Esophagus muscularis mucosa (tissue), 4 donors: ENCODE measurements at regions not wholly inside any gene's neighbourhood (a gene's known extent, or its start where the extent isn't known, plus 50 kb on each side); places are given as distances from the start of the nearest gene placed in this dataset.

Source experiments
- DNase-seq: peaks from one replicate; pipeline ENCODE4 v3.0.0-alpha.2; 2017; ENCODE audit errors: extremely low spot score
- H3K27ac ChIP-seq, 4 donors: fragments of 200-600 bp; sonication (generic); replicated peaks in 1 of 4; 1 replicate in 3 of 4; 2 replicates in 1 of 4; pipeline ENCODE4 v1.5.1; 2016 to 2019; ENCODE audit warnings: mild to moderate bottlenecking in 1 of 4
- H3K27me3 ChIP-seq, 4 donors: fragments of 200-600 bp; sonication (generic); one replicate each; pipeline versions ENCODE4 v1.5.1 to v1.6.0; 2016 to 2019
- H3K36me3 ChIP-seq, 4 donors: fragments of 200-600 bp; sonication (generic); one replicate each; pipeline ENCODE4 v1.5.1; 2016 to 2019
- H3K4me1 ChIP-seq, 4 donors: fragments of 200-600 bp; sonication (generic); one replicate each; pipeline ENCODE4 v1.5.1; 2016 to 2019
- H3K4me3 ChIP-seq, 4 donors: fragments of 200-600 bp; sonication (generic); 1 replicate in 2 of 4; 2 replicates in 2 of 4; pipeline ENCODE4 v1.5.1; 2016 to 2019; ENCODE audit warnings: mild to moderate bottlenecking in 4 of 4, moderate library complexity in 1 of 4
- H3K9me3 ChIP-seq, 4 donors: fragments of 200-600 bp; sonication (generic); 1 replicate in 3 of 4; 2 replicates in 1 of 4; pipeline ENCODE4 v1.5.1; 2016 to 2019
- EP300 ChIP-seq: sonication (generic); formaldehyde crosslinking; IDR thresholded peaks from one replicate; pipeline ENCODE4 v1.6.1; 2017; ENCODE audit warnings: antibody characterized with exemption
- POLR2A ChIP-seq: fragments of 450-650 bp; IDR thresholded peaks from one replicate; pipeline ENCODE4 v1.6.1; 2017; ENCODE audit warnings: antibody characterized with exemption, moderate library complexity, mild to moderate bottlenecking, low read depth
- POLR2AphosphoS5 ChIP-seq, 2 donors: sonication (generic); formaldehyde crosslinking; IDR thresholded peaks; one replicate each; pipeline ENCODE4 v1.6.1; 2017; ENCODE audit warnings: antibody characterized with exemption in 2 of 2
- WGBS: methylation state at CpG from one replicate; pipeline ENCODE4 v1.1.5; 2018; 5-methylcytosine and 5-hydroxymethylcytosine counted together
- intact Hi-C: fragments of 100-400 bp; cut with DNase I; formaldehyde crosslinking; loops from one replicate; pipeline ENCODE4 v1.15.1; 2023
- TF ChIP-seq, protein P1 (sequence below), 3 experiments: fragments of 200-600 bp in 2 of 3; fragments of 450-650 bp in 1 of 3; sonication (generic) in 2 of 3; IDR thresholded peaks; one replicate each; pipeline ENCODE4 v1.5.1; 2017 to 2019; ENCODE audit warnings: antibody characterized with exemption in 3 of 3, mild to moderate bottlenecking in 2 of 3, moderate library complexity in 1 of 3

DNA sequence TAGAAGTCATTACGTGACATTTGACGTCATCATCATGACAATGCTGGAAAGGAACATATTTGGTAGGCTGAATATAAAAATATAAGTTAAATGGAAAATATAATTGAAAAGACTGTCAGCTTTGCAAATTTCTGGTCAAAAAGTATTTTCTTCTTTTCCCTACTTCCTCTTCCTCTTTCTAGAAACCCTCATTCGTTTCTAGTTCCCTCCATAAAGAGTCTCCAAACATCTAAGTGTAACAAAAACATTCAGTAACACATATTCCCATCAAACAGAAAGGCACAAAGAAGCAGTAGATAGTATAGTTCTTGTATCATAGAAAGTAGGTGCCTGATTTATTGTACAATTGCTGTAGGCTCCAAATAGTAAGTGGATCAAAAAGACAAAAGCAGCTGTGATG is 150.8 kb upstream of the FAM83B start:
- Histone ChIP-seq H3K36me3 (no peaks in the 10 kb centered on the region), H3K9me3 (no peaks in the 10 kb centered on the region), H3K27ac (no peak overlapping the region), H3K4me1 (no peaks in the 10 kb centered on the region), H3K27me3 (no peaks in the 10 kb centered on the region), H3K4me3 (no peak overlapping the region)
- intact Hi-C loops = no loop called here
- TF ChIP-seq POLR2AphosphoS5 (IDR thresholded peaks at IDR 0.05) (no peak), POLR2A (no peak)
- WGBS = 73% methylated on average over 3 of the region's 3 CpGs
- no peak for DNase-seq

DNA sequence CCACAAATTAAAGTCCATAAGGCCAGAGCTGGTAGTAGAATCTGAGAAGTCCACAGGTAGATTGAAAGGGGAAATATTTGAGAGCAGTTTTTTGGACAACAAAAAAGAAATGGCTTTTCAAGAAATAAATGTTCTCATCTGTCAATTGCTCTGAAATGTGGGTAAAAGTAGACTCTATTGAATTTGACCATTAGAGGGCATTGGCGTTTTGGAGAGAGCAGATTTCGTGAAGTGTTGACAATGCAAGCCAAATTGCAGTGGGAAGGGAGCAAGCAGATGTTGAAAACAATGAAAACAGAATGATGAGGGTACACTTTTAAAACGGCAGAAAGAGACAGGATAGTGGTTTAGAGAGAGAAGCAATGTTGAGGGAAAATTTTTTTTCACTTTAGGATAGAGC is 149.1 kb upstream of the FAM83B start:
- H3K4me3 ChIP-seq = no peak overlapping the region
- H3K9me3 ChIP-seq = no peaks in the 10 kb centered on the region
- no peaks in the 10 kb centered on the region for H3K36me3 ChIP-seq
- WGBS = 46% methylated on average over 3 of the region's 3 CpGs
- no peaks in the 10 kb centered on the region for H3K4me1 ChIP-seq
- H3K27me3 ChIP-seq = no peaks in the 10 kb centered on the region
- H3K27ac ChIP-seq = no peak overlapping the region
- intact Hi-C loops = no loop called here
- TF ChIP-seq EP300 (no peak), POLR2A (no peak)
- TF ChIP-seq, protein P1, sequence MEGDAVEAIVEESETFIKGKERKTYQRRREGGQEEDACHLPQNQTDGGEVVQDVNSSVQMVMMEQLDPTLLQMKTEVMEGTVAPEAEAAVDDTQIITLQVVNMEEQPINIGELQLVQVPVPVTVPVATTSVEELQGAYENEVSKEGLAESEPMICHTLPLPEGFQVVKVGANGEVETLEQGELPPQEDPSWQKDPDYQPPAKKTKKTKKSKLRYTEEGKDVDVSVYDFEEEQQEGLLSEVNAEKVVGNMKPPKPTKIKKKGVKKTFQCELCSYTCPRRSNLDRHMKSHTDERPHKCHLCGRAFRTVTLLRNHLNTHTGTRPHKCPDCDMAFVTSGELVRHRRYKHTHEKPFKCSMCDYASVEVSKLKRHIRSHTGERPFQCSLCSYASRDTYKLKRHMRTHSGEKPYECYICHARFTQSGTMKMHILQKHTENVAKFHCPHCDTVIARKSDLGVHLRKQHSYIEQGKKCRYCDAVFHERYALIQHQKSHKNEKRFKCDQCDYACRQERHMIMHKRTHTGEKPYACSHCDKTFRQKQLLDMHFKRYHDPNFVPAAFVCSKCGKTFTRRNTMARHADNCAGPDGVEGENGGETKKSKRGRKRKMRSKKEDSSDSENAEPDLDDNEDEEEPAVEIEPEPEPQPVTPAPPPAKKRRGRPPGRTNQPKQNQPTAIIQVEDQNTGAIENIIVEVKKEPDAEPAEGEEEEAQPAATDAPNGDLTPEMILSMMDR (IDR thresholded peaks at IDR 0.05) = no peak
- no peak for DNase-seq

DNA sequence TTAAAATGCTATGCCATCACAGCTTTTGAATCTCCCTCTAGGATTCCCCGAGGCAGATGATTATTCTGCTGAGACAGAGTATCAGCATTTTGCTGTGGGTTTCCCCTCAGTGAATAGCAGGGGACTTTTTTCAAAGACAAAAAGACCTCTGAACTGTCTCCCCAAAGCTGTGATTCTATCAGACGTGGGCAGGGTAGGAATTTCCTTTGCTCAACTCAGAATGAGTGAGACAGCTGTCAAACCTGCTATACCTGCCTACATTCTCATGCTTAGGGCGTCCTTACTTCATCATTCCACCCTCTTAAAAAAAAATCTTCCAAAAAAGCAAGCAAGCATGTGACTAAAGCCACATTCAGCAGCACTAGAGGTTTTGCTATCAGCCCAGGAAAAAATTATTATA is 147.6 kb upstream of the FAM83B start:
- 60% methylated on average over 3 of the region's 3 CpGs for WGBS
- no peak overlapping the region for H3K4me3 ChIP-seq
- TF ChIP-seq POLR2AphosphoS5 (IDR thresholded peaks at IDR 0.05) = no peak
- DNase-seq = no peak
- H3K36me3 ChIP-seq = no peaks in the 10 kb centered on the region
- no peaks in the 10 kb centered on the region for H3K9me3 ChIP-seq
- no peaks in the 10 kb centered on the region for H3K27me3 ChIP-seq
- H3K4me1 ChIP-seq = no peaks in the 10 kb centered on the region
- no peak overlapping the region for H3K27ac ChIP-seq
- intact Hi-C loops = no loop called here

DNA sequence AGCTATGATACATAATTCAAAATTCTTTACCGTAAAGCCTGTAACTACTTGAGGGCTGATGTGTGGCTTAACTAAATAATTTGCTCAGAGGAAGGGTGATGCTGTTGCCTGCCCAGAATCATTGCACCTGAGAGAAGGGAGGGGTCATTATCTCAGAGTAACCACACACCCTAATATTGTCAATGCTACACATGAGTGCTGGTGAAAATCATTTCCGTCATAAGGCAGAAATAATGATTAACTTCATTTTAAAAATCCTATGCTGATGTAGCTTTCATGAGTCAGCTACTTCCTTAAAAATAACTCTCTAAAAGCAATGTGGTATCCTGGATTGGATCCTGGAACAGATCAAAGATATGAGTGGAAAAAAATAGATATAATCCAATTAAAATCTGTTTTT is 146.4 kb upstream of the FAM83B start:
- no peaks in the 10 kb centered on the region for H3K27me3 ChIP-seq
- 79% methylated on average over 2 of the region's 2 CpGs for WGBS

DNA sequence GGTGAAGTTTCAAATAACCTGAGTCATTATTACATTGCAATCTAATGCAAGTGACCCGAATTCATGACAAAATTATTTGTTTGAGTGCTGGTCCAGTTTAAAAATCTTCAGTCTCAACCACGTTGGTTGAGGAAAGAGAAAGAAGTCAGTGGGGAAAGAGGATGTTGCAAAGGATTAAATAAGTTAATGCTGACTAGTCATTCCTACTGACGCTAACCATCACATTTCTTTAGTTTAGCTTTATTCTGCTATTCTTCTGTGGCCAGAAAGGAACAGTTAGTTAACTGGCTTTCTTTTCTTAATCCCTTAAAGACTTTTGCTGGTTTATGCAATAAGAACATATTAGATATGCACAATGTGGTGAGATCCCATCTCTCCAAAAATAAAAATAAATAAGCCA is 143.8 kb upstream of the FAM83B start:
- no peaks in the 10 kb centered on the region for H3K36me3 ChIP-seq
- no peaks in the 10 kb centered on the region for H3K9me3 ChIP-seq
- no peak for TF ChIP-seq POLR2AphosphoS5 (IDR thresholded peaks at IDR 0.05)
- TF ChIP-seq POLR2A = no peak
- TF ChIP-seq, protein P1 (IDR thresholded peaks at IDR 0.05) = no peak
- no peak for TF ChIP-seq EP300
- no peak for DNase-seq
- no peaks in the 10 kb centered on the region for H3K27me3 ChIP-seq
- WGBS = 72% methylated on average over 3 of the region's 3 CpGs
- no peak overlapping the region for H3K27ac ChIP-seq
- no peaks in the 10 kb centered on the region for H3K4me1 ChIP-seq
- no peak overlapping the region for H3K4me3 ChIP-seq
- intact Hi-C loops = no loop called here

More for the DNA sequence above, 146.4 kb upstream of the FAM83B start:
- Histone ChIP-seq H3K4me3 (no peak overlapping the region), H3K4me1 (no peaks in the 10 kb centered on the region), H3K9me3 (no peaks in the 10 kb centered on the region), H3K27ac (no peak overlapping the region), H3K36me3 (no peaks in the 10 kb centered on the region)
- intact Hi-C loops = no loop called here
- no peak for TF ChIP-seq POLR2A
- no peak for TF ChIP-seq EP300
- no peak for TF ChIP-seq POLR2AphosphoS5 (IDR thresholded peaks at IDR 0.05)
- TF ChIP-seq, protein P1 (IDR thresholded peaks at IDR 0.05) = no peak
- no peak for DNase-seq

DNA sequence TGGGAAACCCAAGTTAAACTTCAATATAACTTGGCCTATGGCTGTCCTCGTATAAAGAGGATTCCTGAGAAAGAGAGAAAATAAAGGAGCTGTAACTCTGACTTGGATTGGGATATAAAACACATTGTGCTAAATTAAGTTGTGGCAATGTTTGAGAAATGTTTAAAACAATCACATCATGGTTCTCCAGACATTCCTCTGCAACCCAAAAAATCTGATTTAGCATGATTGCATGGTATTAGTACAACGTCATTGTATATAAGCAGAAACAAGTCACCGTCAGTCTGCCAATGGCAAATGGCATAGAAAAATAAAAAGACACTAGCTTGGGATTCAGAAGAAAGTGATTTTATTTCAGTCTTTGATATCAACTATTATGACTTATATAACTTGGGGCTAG is 140.2 kb upstream of the FAM83B start:
- Histone ChIP-seq H3K27me3 (no peaks in the 10 kb centered on the region), H3K36me3 (no peaks in the 10 kb centered on the region), H3K4me1 (peaks cover 0 to 2% (median 0%) of the 10 kb centered on the region in 4 donors), H3K4me3 (no peak overlapping the region), H3K27ac (no peak overlapping the region), H3K9me3 (no peaks in the 10 kb centered on the region)
- intact Hi-C loops = no loop called here
- DNase-seq = no peak
- 77% methylated on average over 3 of the region's 3 CpGs for WGBS
- TF ChIP-seq POLR2AphosphoS5 (IDR thresholded peaks at IDR 0.05) = no peak
- no peak for TF ChIP-seq EP300
